ENCODE measurements at regions not wholly inside any gene's neighbourhood (a gene's known extent, or its start where the extent isn't known, plus 50 kb on each side); places are given as distances from the start of the nearest gene placed in this dataset.

DNA sequence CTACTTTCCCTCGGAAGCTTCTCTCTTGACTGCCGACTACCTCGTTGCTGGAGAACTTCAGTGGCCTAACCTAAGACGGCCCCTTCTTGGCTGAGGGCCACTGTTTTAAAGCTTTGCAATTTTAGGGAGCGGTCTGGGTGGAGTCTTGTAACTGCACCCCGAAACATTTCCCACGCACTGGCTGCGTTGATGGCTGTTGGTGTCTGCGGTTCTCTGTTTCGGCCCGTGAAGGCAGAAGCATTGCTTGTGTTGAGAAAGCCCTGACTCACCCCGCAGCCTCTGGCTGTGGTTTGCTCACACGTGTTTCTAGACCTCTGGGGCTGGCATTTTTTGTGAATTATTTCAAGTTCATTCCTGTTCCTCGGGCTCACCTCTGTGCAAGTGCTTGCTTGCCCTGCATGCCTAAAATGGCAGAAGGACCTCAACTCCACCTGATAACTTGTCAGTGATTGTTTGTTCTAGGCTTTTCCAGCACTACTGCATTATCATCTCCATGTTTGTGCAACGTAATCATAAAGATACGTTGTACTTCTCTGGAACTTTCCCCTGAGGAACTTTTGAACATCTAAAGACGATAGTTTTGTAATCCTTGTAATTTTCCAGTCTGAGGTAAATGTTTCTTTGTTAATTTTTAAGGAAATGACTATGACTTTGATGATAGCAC, 94.2 kb upstream of the DLX2 start:
- TF ChIP-seq, protein P1, sequence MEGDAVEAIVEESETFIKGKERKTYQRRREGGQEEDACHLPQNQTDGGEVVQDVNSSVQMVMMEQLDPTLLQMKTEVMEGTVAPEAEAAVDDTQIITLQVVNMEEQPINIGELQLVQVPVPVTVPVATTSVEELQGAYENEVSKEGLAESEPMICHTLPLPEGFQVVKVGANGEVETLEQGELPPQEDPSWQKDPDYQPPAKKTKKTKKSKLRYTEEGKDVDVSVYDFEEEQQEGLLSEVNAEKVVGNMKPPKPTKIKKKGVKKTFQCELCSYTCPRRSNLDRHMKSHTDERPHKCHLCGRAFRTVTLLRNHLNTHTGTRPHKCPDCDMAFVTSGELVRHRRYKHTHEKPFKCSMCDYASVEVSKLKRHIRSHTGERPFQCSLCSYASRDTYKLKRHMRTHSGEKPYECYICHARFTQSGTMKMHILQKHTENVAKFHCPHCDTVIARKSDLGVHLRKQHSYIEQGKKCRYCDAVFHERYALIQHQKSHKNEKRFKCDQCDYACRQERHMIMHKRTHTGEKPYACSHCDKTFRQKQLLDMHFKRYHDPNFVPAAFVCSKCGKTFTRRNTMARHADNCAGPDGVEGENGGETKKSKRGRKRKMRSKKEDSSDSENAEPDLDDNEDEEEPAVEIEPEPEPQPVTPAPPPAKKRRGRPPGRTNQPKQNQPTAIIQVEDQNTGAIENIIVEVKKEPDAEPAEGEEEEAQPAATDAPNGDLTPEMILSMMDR (IDR thresholded peaks at IDR 0.05), result no peak
- no peak for TF ChIP-seq EZH2 (IDR thresholded peaks at IDR 0.05; ENCODE audit: borderline replicate concordance, insufficient read depth, low read depth, low read length, poor library complexity, severe bottlenecking)
